ENCODE measurements at regions not wholly inside any gene's neighbourhood (a gene's known extent, or its start where the extent isn't known, plus 50 kb on each side); places are given as distances from the start of the nearest gene placed in this dataset.

DNA sequence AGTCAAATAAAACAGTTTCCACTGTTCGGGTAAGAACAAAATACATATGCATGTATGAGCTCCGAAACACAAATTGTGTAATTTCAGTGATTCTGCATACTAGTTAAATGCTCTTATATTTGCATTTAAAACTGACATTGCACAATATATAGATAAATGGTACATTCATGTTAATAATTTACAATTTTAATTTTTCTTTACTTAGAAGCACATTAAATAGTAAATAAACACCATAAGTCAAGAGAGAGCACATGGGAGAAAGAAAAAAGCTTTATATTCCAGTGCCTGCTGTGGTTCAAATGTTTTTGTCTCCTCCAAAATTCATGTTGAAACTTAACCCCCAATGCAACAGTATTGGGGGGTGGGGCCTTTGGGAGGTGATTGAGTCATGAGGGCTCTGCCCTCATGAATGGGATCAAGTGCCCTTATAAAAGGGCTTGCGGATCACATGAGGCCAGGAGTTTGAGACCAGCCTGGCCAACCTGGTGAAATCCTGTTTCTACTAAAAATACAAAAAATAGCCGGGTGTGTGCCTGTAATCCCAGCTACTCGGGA lies 322.9 kb downstream of the BCOR start:
- Histone ChIP-seq H3K4me1 (ENCODE audit: control insufficient read depth in 4 of 4, insufficient read depth in 4 of 4, low read length in 3 of 4) (peaks cover 0 to 7% (median 3%) of the 10 kb centered on the region in 4 donors), H3K27me3 (ENCODE audit: control insufficient read depth in 4 of 4, insufficient read depth in 4 of 4, low read length in 3 of 4) (no peaks in the 10 kb centered on the region), H3K27ac (ENCODE audit: low read depth in 1 of 2, low read length in 2 of 2) (no peak overlapping the region), H3K9ac (ENCODE audit: low read depth in 1 of 2, low read length in 2 of 2) (no peak overlapping the region), H3K4me3 (ENCODE audit: low read depth in 1 of 3, low read length in 3 of 3) (no peak overlapping the region), H3K36me3 (ENCODE audit: control insufficient read depth in 4 of 4, insufficient read depth in 3 of 4, low read depth in 1 of 4, low read length in 3 of 4) (no peaks in the 10 kb centered on the region), H3K9me3 (ENCODE audit: control insufficient read depth in 4 of 4, low read length in 3 of 4) (peaks cover 0 to 3% (median 0%) of the 10 kb centered on the region in 4 donors)
- TF ChIP-seq, protein P1, sequence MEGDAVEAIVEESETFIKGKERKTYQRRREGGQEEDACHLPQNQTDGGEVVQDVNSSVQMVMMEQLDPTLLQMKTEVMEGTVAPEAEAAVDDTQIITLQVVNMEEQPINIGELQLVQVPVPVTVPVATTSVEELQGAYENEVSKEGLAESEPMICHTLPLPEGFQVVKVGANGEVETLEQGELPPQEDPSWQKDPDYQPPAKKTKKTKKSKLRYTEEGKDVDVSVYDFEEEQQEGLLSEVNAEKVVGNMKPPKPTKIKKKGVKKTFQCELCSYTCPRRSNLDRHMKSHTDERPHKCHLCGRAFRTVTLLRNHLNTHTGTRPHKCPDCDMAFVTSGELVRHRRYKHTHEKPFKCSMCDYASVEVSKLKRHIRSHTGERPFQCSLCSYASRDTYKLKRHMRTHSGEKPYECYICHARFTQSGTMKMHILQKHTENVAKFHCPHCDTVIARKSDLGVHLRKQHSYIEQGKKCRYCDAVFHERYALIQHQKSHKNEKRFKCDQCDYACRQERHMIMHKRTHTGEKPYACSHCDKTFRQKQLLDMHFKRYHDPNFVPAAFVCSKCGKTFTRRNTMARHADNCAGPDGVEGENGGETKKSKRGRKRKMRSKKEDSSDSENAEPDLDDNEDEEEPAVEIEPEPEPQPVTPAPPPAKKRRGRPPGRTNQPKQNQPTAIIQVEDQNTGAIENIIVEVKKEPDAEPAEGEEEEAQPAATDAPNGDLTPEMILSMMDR (IDR thresholded peaks at IDR 0.05; ENCODE audit: low read depth, low read length, missing input control): no peak
- no peak for TF ChIP-seq FOXA1 (IDR thresholded peaks at IDR 0.05)
- TF ChIP-seq, protein P2, sequence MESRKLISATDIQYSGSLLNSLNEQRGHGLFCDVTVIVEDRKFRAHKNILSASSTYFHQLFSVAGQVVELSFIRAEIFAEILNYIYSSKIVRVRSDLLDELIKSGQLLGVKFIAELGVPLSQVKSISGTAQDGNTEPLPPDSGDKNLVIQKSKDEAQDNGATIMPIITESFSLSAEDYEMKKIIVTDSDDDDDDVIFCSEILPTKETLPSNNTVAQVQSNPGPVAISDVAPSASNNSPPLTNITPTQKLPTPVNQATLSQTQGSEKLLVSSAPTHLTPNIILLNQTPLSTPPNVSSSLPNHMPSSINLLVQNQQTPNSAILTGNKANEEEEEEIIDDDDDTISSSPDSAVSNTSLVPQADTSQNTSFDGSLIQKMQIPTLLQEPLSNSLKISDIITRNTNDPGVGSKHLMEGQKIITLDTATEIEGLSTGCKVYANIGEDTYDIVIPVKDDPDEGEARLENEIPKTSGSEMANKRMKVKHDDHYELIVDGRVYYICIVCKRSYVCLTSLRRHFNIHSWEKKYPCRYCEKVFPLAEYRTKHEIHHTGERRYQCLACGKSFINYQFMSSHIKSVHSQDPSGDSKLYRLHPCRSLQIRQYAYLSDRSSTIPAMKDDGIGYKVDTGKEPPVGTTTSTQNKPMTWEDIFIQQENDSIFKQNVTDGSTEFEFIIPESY (IDR thresholded peaks at IDR 0.05): no peak
- TF ChIP-seq, protein P3, sequence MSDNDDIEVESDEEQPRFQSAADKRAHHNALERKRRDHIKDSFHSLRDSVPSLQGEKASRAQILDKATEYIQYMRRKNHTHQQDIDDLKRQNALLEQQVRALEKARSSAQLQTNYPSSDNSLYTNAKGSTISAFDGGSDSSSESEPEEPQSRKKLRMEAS (IDR thresholded peaks at IDR 0.05): no peak
- TF ChIP-seq, protein P4, sequence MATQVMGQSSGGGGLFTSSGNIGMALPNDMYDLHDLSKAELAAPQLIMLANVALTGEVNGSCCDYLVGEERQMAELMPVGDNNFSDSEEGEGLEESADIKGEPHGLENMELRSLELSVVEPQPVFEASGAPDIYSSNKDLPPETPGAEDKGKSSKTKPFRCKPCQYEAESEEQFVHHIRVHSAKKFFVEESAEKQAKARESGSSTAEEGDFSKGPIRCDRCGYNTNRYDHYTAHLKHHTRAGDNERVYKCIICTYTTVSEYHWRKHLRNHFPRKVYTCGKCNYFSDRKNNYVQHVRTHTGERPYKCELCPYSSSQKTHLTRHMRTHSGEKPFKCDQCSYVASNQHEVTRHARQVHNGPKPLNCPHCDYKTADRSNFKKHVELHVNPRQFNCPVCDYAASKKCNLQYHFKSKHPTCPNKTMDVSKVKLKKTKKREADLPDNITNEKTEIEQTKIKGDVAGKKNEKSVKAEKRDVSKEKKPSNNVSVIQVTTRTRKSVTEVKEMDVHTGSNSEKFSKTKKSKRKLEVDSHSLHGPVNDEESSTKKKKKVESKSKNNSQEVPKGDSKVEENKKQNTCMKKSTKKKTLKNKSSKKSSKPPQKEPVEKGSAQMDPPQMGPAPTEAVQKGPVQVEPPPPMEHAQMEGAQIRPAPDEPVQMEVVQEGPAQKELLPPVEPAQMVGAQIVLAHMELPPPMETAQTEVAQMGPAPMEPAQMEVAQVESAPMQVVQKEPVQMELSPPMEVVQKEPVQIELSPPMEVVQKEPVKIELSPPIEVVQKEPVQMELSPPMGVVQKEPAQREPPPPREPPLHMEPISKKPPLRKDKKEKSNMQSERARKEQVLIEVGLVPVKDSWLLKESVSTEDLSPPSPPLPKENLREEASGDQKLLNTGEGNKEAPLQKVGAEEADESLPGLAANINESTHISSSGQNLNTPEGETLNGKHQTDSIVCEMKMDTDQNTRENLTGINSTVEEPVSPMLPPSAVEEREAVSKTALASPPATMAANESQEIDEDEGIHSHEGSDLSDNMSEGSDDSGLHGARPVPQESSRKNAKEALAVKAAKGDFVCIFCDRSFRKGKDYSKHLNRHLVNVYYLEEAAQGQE (IDR thresholded peaks at IDR 0.05): no peak
- TF ChIP-seq HNF4G (IDR thresholded peaks at IDR 0.05): no peak
- no peak for TF ChIP-seq NR2F2 (IDR thresholded peaks at IDR 0.05)
- TF ChIP-seq GABPA (IDR thresholded peaks at IDR 0.05 in 1 of 2, conservative IDR thresholded peaks at IDR 0.05 in 1 of 2): no peak
- TF ChIP-seq RAD21 (IDR thresholded peaks at IDR 0.05): no peak
- no peak for TF ChIP-seq EGR1 (IDR thresholded peaks at IDR 0.05; ENCODE audit: low read depth in 2 of 2)
- no peak for TF ChIP-seq FOXA2 (IDR thresholded peaks at IDR 0.05)
- TF ChIP-seq, protein P5, sequence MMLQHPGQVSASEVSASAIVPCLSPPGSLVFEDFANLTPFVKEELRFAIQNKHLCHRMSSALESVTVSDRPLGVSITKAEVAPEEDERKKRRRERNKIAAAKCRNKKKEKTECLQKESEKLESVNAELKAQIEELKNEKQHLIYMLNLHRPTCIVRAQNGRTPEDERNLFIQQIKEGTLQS (IDR thresholded peaks at IDR 0.05): no peak
- no peak for TF ChIP-seq JUND (IDR thresholded peaks at IDR 0.05)
- no peak for TF ChIP-seq SP1 (IDR thresholded peaks at IDR 0.05)
- TF ChIP-seq HNF4A (conservative IDR thresholded peaks at IDR 0.05): no peak
- no peak for TF ChIP-seq YY1 (IDR thresholded peaks at IDR 0.05)
- TF ChIP-seq RXRA (IDR thresholded peaks at IDR 0.05): no peak
- 83% methylated on average over 5 of the region's 5 CpGs for WGBS
- DNase-seq (ENCODE audit: low spot score): no peak
